A673 (cell line): ENCODE measurements at regions not wholly inside any gene's neighbourhood (a gene's known extent, or its start where the extent isn't known, plus 50 kb on each side); places are given as distances from the start of the nearest gene placed in this dataset.

Experiments used
- CTCF ChIP-seq: fragments of 300-800, 200-600 bp; sonication (generic); conservative IDR thresholded peaks from 2 replicates; pipeline ENCODE4 v1.5.1; 2017; ENCODE audit warnings: low read depth, mild to moderate bottlenecking, antibody characterized with exemption, low read length, moderate library complexity, mixed read lengths
- EZH2 ChIP-seq: fragments of 200-600 bp; sonication (generic); IDR thresholded peaks from 2 replicates; pipeline ENCODE4 v1.6.1; 2017; ENCODE audit warnings: borderline replicate concordance, low read depth, mild to moderate bottlenecking, mixed read lengths, antibody characterized with exemption, low read length; ENCODE audit not compliant: poor library complexity, severe bottlenecking

GRCh38 chr17:79350533-79350932 is 260.3 kb downstream of the RBFOX3 start:
- TF ChIP-seq CTCF (no peak), EZH2 (no peak)
